HEK293 (cell line): ENCODE measurements at regions not wholly inside any gene's neighbourhood (a gene's known extent, or its start where the extent isn't known, plus 50 kb on each side); places are given as distances from the start of the nearest gene placed in this dataset.

Source experiments
- CTCF ChIP-seq: fragments of 450-650 bp; formaldehyde crosslinking; IDR thresholded peaks from 2 replicates; pipeline ENCODE4 v1.5.1; 2016; ENCODE audit warnings: missing biosample characterization, missing genetic modification characterization
- KLF8 ChIP-seq: fragments of 450-650 bp; formaldehyde crosslinking; IDR thresholded peaks from 2 replicates; pipeline ENCODE4 v1.5.1; 2016; ENCODE audit warnings: missing biosample characterization, missing genetic modification characterization
- MYNN ChIP-seq: fragments of 450-650 bp; formaldehyde crosslinking; IDR thresholded peaks from 2 replicates; pipeline ENCODE4 v1.5.1; 2016; ENCODE audit warnings: missing biosample characterization, missing genetic modification characterization, borderline replicate concordance
- MZF1 ChIP-seq: fragments of 450-650 bp; formaldehyde crosslinking; IDR thresholded peaks from 2 replicates; pipeline ENCODE4 v1.5.1; 2017; ENCODE audit warnings: missing biosample characterization, missing genetic modification characterization, borderline replicate concordance
- REST ChIP-seq: fragments of 450-650 bp; formaldehyde crosslinking; IDR thresholded peaks from 2 replicates; pipeline ENCODE4 v1.5.1; 2016; ENCODE audit warnings: missing biosample characterization, missing genetic modification characterization
- ZBTB10 ChIP-seq: fragments of 450-650 bp; formaldehyde crosslinking; IDR thresholded peaks from 2 replicates; pipeline ENCODE4 v1.5.1; 2016; ENCODE audit warnings: missing biosample characterization, missing genetic modification characterization
- ZNF23 ChIP-seq: fragments of 450-650 bp; formaldehyde crosslinking; IDR thresholded peaks from 2 replicates; pipeline ENCODE4 v1.5.1; 2016; ENCODE audit warnings: missing biosample characterization, missing genetic modification characterization, borderline replicate concordance
- ZNF24 ChIP-seq: fragments of 450-650 bp; formaldehyde crosslinking; IDR thresholded peaks from 2 replicates; pipeline ENCODE4 v1.5.1; 2016; ENCODE audit warnings: missing biosample characterization, missing genetic modification characterization
- ZNF274 ChIP-seq, 2 experiments: fragments of 200-500 bp in 1 of 2; fragments of 450-650 bp in 1 of 2; sonication (Bioruptor generic) in 1 of 2; formaldehyde crosslinking in 1 of 2; IDR thresholded peaks; 2 replicates each; pipeline versions ENCODE4 v1.5.1 to v1.6.1; 2014 to 2016; ENCODE audit warnings: borderline replicate concordance in 1 of 2, inconsistent platforms in 1 of 2, low read length in 1 of 2, missing biosample characterization in 1 of 2, missing genetic modification characterization in 1 of 2
- ZNF335 ChIP-seq: fragments of 450-650 bp; formaldehyde crosslinking; conservative IDR thresholded peaks from 2 replicates; pipeline ENCODE4 v1.5.1; 2016; ENCODE audit warnings: missing biosample characterization, missing genetic modification characterization
- ZNF404 ChIP-seq: fragments of 450-650 bp; formaldehyde crosslinking; IDR thresholded peaks from 2 replicates; pipeline ENCODE4 v1.5.1; 2017; ENCODE audit warnings: missing biosample characterization, missing genetic modification characterization
- ZNF623 ChIP-seq: fragments of 450-650 bp; formaldehyde crosslinking; IDR thresholded peaks from 2 replicates; pipeline ENCODE4 v1.5.1; 2016; ENCODE audit warnings: missing biosample characterization, missing genetic modification characterization

GRCh38 chr3:146307456-146307725 is 56.5 kb upstream of the PLSCR4 start:
- no peak for TF ChIP-seq MZF1 (tag by site-specific recombination)
- TF ChIP-seq KLF8 (tag by site-specific recombination): no peak
- no peak for TF ChIP-seq ZNF623 (tag by site-specific recombination)
- TF ChIP-seq CTCF (tag by site-specific recombination): no peak
- no peak for TF ChIP-seq ZNF274 (IDR thresholded peaks at IDR 0.05; ENCODE audit: low read length)
- no peak for TF ChIP-seq ZNF274 (tag by site-specific recombination; IDR thresholded peaks at IDR 0.05; ENCODE audit: borderline replicate concordance)
- no peak for TF ChIP-seq ZBTB10 (tag by site-specific recombination)
- no peak for TF ChIP-seq ZNF404 (tag by site-specific recombination)
- TF ChIP-seq REST (tag by site-specific recombination): no peak
- no peak for TF ChIP-seq ZNF335 (tag by site-specific recombination)
- no peak for TF ChIP-seq ZNF24 (tag by site-specific recombination)
- no peak for TF ChIP-seq MYNN (tag by site-specific recombination)
- no peak for TF ChIP-seq ZNF23 (tag by site-specific recombination)
